ENCODE measurements at regions not wholly inside any gene's neighbourhood (a gene's known extent, or its start where the extent isn't known, plus 50 kb on each side); places are given as distances from the start of the nearest gene placed in this dataset.
A peak's percentile ranks its signal among the peaks of the same experiment; 100 is the strongest.
"Not testable (repeated sequence)": the region's sequence is repeated elsewhere in the genome, so short reads cannot be mapped to it uniquely, and the experiment has no call there.

DNA sequence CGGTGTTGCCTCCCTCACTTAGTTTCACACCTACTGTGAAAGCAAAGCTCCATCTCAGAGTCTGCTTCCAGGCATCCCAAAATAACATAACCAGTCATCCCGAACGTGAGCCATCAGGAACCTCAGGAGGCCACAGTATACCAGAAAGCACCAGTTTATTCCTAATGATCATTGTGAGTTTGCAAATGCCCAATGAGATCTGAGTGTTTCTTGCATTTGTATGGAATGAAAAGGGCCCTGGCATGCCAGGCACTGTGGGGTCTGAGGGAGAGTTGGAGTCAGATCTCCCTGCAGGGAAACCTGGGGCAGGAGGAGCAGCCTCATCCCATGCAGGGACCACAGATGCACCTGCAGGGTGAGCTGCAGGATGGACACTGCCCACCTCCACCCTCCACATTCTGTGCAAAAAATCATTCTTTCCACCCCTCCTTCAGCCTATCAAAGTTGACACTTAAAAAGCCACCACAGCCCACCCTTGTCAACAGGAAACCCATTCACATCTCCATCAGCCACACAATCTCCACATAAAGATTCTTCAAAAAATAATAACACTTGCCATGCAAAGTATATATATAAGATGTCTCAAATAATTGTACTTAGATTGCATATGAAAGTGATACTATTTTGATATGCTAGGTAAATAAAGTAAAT, 112.3 kb downstream of the GGTLC2 start:
- DNase-seq (ENCODE audit: low spot score), result not testable (repeated sequence)

- DNase-seq (ENCODE audit: low spot score), result not testable (repeated sequence)
These were observed 113.8 kb downstream of the GGTLC2 start for GRCh38 chr22:22758101-22758807.

- DNase-seq (ENCODE audit: low spot score), result no peak
These were observed 115.0 kb downstream of the GGTLC2 start for GRCh38 chr22:22759371-22759770.

DNA sequence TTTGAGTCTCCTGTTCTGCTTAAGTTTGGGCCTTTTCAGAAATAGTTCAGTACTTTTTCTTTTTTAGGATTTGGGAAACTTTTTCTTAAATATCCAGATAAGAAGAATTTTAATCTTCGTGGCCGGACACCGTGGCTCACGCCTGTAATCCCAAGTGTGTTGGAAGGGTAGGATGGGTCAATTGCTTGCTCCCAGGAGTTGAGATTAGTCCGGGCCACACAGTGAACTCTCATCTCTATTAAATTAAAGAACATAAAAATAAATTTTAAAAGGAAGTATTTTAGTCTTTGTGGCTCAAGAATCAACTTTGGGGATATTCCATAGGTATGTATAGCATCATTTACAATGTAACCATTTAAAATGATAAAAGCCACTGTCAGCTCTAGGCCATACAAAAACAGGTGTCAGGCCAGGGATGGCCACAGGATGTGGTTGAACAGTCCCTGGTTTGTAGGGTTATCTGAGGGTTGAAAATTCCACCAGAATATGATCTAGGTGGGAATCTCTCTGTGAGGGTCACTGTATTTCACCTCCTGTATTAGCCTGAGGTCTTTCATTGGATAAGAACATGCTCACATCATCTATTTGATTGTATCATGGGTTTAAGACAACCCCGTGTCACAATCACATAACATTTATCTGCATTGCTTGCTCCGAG, 115.6 kb downstream of the GGTLC2 start:
- DNase-seq (ENCODE audit: low spot score), result no peak

DNA sequence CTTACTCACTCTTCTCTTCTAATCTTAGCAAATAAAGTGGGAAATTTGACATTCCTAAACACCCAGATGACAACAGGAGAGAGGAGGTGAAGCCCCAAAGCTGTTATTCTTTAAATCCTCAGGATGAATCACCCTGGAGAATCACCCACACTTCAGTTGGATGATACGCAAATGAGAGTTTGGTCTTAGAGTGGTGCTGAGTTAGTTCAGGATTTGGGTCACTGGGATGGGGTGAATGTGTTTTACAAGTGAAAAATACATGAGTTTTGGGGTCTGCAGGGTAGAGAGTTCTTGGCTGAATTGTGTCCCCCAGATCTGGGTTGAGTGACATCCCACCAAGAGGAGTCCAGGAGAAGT, 117.2 kb downstream of the GGTLC2 start:
- DNase-seq (ENCODE audit: low spot score), result no peak

DNA sequence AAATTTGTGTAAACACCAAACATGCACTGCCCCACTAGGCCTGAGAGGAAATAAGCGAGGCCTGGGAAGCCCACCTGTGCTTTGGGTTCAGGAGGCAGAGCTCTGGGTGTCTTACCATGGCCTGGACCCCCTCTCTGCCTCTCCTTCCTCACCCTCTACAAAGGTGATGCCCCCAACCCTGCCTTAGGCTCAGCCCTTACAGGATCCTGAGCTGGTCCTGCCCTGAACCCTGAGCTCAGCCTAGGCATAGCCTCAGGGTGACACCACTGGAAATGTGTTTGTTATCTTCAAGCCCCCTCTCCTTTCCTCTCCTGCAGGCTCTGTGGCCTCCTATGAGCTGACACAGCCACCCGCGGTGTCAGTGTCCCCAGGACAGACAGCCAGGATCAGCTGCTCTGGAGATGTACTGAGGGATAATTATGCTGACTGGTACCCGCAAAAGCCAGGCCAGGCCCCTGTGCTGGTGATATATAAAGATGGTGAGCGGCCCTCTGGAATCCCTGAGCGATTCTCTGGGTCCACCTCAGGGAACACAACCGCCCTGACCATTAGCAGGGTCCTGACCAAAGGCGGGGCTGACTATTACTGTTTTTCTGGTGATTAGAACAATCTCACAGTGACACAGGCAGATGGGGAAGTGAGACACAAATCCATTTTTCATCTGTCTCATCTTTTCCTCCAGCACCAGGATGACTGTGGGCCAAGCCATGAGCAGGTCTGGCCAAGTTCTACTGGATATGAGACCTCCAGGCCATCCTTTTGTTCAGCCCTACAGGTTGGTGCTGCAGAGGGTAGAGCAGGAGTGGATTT, 117.8 kb downstream of the GGTLC2 start:
- DNase-seq (ENCODE audit: low spot score), result no peak

- no peak for DNase-seq (ENCODE audit: low spot score)
These were observed 119.1 kb downstream of the GGTLC2 start for GRCh38 chr22:22763512-22763911.

- no peak for DNase-seq (ENCODE audit: low spot score)
These were observed 119.7 kb downstream of the GGTLC2 start for GRCh38 chr22:22764085-22764484.

DNA sequence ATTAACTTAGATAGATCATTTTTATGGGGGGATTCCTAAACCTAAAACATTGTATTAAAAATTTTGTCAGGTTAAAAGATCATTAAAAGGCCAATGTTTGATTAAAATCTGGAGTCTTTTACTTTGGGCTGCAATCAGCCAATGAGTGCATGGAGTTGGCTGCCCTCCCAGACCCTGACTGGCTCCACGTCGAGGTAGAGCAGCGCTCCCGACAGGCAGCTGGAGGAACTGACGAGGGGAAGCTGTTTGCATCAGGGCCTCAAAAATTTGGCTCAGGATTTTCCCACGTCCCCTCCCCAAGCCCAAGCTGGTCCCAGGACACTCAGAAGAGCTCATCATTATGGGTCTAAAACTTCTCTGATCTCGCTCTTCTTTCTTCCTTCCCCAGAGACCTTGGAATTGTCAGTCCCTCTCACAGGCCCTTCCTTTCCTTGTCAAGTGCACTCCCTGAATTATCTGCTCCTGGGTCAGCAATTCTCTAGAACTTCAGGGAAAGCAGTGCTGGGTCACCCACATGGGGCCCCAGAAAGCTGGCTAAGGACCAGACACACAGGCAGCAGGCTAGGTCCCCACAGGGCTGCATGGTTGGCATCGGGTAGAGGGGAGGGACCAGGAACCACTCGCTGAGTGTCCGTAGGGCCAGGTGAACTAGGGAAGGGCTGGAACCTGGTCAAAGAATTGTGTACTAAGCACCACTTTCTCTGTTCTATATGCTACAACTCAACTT, 119.6 kb upstream of the IGLL5 start:
- DNase-seq (ENCODE audit: low spot score), result no peak

- no peak for DNase-seq (ENCODE audit: low spot score)
These were observed 118.7 kb upstream of the IGLL5 start for GRCh38 chr22:22768885-22769284.

DNA sequence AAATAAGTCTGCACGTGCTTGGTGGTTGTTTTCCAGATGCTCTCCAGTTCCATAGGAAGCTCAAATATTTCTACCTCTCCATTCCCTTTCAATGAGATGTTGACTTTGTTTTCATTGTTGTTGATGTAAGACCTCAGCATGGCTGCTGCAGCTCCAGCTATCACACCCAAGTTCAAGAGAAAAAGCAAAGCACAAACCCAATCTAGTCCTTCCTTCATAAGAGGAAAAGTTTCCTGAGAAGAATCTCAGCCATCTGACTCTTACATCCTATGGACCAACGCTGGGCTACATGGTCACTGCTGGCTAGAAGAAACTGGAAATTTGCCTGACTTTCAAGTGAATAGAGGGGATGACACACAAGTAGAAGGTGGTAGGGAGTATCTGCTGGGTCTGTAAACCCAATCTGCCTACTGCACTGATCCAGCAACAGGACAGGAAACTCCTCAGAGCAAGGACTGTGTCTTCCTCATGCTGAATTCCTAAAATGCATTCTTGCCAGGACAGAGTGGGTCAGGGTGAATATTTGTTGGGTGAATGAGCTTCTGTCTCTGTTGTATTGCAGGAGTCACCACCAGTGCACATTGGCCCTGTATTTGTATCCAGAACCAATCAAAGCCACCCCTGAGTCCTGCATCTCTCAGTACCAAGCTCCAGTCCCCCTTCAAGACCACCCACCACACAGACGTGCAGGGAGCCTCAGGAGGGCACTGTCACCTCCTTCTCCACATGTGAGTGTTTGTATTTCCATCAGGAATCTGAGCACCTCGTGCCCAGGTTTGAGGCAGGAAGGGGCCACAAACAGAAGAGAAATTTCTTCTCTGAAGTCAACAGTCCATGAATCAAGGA, 118.0 kb upstream of the IGLL5 start:
- no peak for DNase-seq (ENCODE audit: low spot score)

GRCh38 chr22:22770280-22770871, 117.2 kb upstream of the IGLL5 start:
- no peak for DNase-seq (ENCODE audit: low spot score)

DNA sequence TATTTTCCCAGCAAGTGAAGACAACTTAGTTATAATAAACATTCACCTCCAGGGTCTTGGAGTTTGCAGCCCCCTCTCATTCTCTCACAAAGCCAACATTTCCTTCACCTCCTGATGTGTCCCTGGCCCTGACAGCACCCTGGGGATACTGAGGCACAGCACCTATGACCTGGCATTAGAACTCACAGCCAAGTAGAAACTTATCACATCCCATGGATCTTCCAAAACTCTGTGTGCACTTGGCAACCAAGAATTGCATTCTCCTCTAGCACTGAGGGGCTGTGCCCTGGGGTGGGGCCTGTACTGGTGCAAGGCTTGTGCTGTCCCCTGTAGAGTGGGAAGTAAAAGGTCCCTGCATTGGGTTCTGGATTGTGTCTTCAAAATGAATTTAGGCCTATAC, 116.7 kb upstream of the IGLL5 start:
- DNase-seq (ENCODE audit: low spot score), result no peak

- DNase-seq (ENCODE audit: low spot score), result no peak
These were observed 115.8 kb upstream of the IGLL5 start for GRCh38 chr22:22771696-22772377.

DNA sequence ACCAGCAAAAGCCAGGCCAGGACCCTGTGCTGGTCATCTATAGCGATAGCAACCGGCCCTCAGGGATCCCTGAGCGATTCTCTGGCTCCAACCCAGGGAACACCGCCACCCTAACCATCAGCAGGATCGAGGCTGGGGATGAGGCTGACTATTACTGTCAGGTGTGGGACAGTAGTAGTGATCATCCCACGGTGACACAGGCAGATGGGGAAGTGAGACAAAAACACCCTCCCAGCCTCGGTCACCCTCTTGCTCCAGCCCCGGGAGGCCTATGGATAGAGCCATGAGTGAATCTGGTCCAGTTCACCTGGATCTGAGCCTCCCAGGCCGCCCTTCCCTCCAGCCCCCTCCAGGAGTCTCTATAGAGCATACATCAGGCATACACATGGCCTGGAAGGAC, 115.2 kb upstream of the IGLL5 start:
- DNase-seq (ENCODE audit: low spot score), result no peak

- DNase-seq (ENCODE audit: low spot score), result no peak
These were observed 114.7 kb upstream of the IGLL5 start for GRCh38 chr22:22772883-22773282.

- no peak for DNase-seq (ENCODE audit: low spot score)
These were observed 114.2 kb upstream of the IGLL5 start for GRCh38 chr22:22773427-22773826.

GRCh38 chr22:22773979-22774604, 113.5 kb upstream of the IGLL5 start:
- DNase-seq (ENCODE audit: low spot score), result peak; percentile 8

- not testable (repeated sequence) for DNase-seq (ENCODE audit: low spot score)
These were observed 112.9 kb upstream of the IGLL5 start for GRCh38 chr22:22774762-22775161.

Data from globus pallidus (tissue), 1 donor.